ENCODE measurements at regions not wholly inside any gene's neighbourhood (a gene's known extent, or its start where the extent isn't known, plus 50 kb on each side); places are given as distances from the start of the nearest gene placed in this dataset.

DNA sequence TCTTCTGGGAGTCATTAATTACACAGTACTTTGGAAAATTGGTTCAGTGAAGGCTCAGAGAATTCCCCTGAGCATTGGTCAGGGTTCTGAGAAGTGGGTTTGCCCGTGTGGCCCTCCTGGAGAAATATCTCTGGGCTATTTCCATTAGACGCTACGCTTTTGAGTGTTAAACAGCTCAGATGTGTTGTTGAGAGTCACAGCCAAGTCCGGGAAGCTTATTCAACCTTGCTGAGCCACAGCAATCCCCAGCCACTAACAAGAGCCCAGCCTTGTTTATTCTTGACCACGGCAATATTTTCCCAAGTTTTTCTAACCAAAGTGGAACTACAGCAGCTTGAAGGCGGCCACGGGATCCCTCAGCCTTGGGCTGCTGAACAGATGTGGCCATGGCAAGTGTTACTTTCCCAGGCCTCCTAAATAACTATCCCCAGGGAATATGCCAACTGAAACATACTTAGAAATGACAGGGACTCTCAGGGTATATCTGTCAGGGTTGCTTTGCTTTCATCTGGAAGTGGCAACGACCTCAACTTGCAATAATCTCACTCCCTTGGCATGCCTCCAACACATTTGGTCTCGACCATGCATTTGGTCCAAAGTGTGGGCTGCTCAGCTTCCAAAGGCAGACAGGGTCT, 214.7 kb downstream of the EMX2 start:
- POLR2A ChIA-PET = no interaction called here
- CTCF ChIA-PET = interaction anchor here (0.9 to 2.3 kb wide), 2 partner anchors 219 to 259 kb away, joined by 3 to 8 read pairs; no protein-coding TSS in a partner anchor
- DNase-seq (ENCODE audit: low read depth, low spot score) = no peak
- H3K4me3 ChIP-seq (ENCODE audit: low read depth, low read length) = no peak overlapping the region
- TF ChIP-seq, protein P1, sequence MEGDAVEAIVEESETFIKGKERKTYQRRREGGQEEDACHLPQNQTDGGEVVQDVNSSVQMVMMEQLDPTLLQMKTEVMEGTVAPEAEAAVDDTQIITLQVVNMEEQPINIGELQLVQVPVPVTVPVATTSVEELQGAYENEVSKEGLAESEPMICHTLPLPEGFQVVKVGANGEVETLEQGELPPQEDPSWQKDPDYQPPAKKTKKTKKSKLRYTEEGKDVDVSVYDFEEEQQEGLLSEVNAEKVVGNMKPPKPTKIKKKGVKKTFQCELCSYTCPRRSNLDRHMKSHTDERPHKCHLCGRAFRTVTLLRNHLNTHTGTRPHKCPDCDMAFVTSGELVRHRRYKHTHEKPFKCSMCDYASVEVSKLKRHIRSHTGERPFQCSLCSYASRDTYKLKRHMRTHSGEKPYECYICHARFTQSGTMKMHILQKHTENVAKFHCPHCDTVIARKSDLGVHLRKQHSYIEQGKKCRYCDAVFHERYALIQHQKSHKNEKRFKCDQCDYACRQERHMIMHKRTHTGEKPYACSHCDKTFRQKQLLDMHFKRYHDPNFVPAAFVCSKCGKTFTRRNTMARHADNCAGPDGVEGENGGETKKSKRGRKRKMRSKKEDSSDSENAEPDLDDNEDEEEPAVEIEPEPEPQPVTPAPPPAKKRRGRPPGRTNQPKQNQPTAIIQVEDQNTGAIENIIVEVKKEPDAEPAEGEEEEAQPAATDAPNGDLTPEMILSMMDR (IDR thresholded peaks at IDR 0.05; ENCODE audit: insufficient read depth, low read length, missing control alignments) = no peak

DNA sequence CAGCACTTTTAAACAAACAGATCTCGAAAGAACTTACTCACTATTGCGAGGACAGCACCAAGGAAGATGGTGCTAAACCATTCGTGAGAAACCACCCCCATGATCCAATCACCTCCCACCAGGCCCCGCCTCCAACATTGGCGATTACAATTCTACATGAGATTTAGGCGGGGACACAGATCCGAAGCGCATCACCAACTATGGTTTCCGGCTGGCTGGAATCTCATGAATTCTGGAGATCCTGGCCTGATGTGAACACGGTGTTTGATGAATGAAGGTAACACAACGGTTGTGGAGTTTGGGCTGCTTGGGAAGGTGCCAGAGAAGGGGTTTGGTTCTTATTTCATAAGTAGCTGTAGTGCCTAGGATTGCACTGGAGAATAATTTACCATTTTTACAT, 216.7 kb downstream of the EMX2 start:
- no peak overlapping the region for H3K4me3 ChIP-seq (ENCODE audit: low read depth, low read length)
- POLR2A ChIA-PET = no interaction called here
- TF ChIP-seq, protein P1 (IDR thresholded peaks at IDR 0.05; ENCODE audit: insufficient read depth, low read length, missing control alignments) = no peak
- DNase-seq (ENCODE audit: low read depth, low spot score) = no peak
- CTCF ChIA-PET = no interaction called here

DNA sequence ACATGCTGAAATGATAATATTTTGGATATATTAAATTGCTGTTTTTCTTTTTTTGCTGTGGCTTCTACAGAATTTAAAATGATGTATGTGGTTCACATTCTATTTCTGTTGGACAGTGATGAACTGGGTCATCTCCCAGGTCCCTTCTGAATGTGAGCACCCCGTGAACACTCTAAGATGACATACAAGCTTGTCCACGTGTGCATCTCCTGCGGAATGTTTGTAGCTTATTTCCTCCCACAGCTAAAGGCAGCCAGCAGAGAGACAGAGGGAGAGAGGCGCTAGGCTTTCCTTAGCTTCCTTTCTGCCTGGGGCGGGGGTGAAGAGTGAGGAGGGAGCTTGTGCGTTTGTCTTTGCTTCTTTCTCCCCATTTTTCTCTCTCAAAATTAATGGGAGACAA, 219.1 kb downstream of the EMX2 start:
- CTCF ChIA-PET = interaction anchor here (1.2 kb wide), 1 partner anchor 319 kb away, joined by 3 read pairs; no protein-coding TSS in a partner anchor

DNA sequence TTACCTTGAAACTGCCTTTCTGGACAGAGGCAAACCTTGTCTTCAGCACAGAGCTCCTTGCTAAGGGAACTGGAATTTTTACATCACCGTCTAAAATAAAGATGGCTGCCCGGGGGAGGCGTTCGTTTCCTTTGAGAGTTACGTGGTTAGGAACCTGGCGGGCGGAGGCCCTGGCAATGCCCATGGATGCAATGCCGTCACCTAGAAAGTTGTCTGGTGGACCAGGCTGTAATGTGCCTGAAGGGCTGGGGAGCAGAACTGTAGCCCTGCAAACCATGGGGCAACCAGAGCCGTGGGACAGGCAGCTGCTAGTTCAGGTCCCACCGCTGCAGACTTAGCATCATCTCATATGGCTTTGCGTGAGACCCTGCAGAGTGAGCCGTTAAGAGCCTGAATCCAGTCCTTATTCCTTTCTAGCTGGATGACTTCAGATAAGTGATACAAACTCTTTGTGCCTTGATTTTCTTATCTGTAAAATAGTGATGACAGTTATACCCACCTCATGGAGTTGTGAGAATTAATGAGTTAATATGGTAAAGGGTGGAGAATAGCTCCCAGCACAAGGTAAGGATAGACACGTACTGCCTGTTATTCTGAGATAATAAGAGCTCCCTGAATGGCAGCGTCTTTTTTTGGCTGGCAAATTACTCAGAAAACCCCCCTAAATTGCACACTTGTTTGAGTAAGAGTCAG, 219.7 kb downstream of the EMX2 start:
- CTCF ChIA-PET = interaction anchor here (1.2 kb wide), 1 partner anchor 319 kb away, joined by 3 read pairs; no protein-coding TSS in a partner anchor
- TF ChIP-seq, protein P1 (IDR thresholded peaks at IDR 0.05; ENCODE audit: insufficient read depth, low read length, missing control alignments) = no peak
- DNase-seq (ENCODE audit: low read depth, low spot score) = no peak
- POLR2A ChIA-PET = no interaction called here
- H3K4me3 ChIP-seq (ENCODE audit: low read depth, low read length) = no peak overlapping the region

More for the DNA sequence above, 219.1 kb downstream of the EMX2 start:
- POLR2A ChIA-PET = no interaction called here
- no peak for DNase-seq (ENCODE audit: low read depth, low spot score)
- no peak overlapping the region for H3K4me3 ChIP-seq (ENCODE audit: low read depth, low read length)
- TF ChIP-seq, protein P1 (IDR thresholded peaks at IDR 0.05; ENCODE audit: insufficient read depth, low read length, missing control alignments) = no peak

DNA sequence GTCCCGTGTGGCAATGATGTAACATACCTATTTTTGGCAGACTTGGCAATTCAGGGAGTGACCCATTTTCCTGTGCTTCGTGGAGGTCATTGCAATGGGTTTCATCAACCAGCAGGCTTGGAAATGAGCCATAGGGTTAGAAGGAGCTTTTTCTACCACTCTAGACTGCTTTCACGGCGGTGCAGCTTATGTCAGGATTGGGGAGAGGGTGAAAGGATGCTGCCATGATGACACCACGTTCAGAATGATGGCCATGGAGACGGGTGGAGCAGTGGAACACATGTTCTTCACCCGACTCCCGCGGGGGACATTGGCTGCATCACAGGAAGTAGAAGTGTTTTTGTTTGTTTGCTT, 220.2 kb downstream of the EMX2 start:
- TF ChIP-seq, protein P1 (IDR thresholded peaks at IDR 0.05; ENCODE audit: insufficient read depth, low read length, missing control alignments) = no peak
- POLR2A ChIA-PET = no interaction called here
- CTCF ChIA-PET = interaction anchor here (1.2 kb wide), 1 partner anchor 320 kb away, joined by 3 read pairs; no protein-coding TSS in a partner anchor
- no peak for DNase-seq (ENCODE audit: low read depth, low spot score)
- H3K4me3 ChIP-seq (ENCODE audit: low read depth, low read length) = no peak overlapping the region

DNA sequence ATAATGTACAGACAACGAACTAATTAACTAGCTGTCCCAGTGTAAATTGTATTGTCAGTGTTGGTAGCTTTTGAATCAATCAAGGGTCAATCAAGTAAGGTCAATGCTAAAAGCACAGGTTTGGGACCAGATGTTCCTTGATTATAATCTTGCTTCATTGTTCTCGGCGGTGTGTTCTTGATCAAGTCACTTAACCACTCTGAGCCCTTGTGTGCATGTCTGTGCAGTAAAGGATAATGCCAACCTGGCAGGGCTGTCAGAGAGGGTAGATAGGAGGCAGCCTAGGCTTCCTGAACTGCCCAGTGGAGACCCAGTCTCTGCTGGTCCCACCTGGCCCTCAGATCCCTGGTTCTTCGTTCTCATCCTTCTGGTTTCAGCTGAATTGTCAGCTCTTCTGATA, 221.0 kb downstream of the EMX2 start:
- no peak for DNase-seq (ENCODE audit: low read depth, low spot score)
- POLR2A ChIA-PET = no interaction called here
- TF ChIP-seq, protein P1 (IDR thresholded peaks at IDR 0.05; ENCODE audit: insufficient read depth, low read length, missing control alignments) = no peak
- no peak overlapping the region for H3K4me3 ChIP-seq (ENCODE audit: low read depth, low read length)
- CTCF ChIA-PET = no interaction called here

Measured in AG04449 (cell line).